ENCODE measurements at regions not wholly inside any gene's neighbourhood (a gene's known extent, or its start where the extent isn't known, plus 50 kb on each side); places are given as distances from the start of the nearest gene placed in this dataset.

DNA sequence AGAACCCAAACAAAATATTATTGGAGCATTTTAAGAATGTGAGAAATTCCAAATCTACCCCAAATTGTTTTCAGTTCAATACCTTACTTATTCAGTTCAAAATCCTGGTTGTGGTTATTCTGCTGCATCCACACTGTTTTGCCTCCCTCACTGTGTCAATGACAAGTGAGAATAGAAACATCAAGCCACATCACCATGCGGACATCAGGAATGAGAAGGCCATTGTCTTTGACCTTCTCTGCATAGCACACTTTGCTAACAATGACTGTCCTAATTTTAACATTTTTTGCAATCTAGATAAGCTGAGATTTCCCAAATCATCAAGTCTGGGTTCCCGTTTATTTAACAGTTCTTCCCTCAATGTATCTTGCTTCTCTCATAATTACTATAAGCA is 93.7 kb downstream of the ELAPOR2 start:
- Histone ChIP-seq H3K4me3 (no peak overlapping the region), H3K27me3 (ENCODE audit: low read depth) (no peaks in the 10 kb centered on the region), H3K27ac (no peak overlapping the region), H3K36me3 (no peaks in the 10 kb centered on the region), H3K9me3 (no peaks in the 10 kb centered on the region), H3K4me1 (no peaks in the 10 kb centered on the region)
- intact Hi-C loops (cut with DNase I): no loop called here
- ATAC-seq (no peak), DNase-seq (no peak)
- TF ChIP-seq, protein P1, sequence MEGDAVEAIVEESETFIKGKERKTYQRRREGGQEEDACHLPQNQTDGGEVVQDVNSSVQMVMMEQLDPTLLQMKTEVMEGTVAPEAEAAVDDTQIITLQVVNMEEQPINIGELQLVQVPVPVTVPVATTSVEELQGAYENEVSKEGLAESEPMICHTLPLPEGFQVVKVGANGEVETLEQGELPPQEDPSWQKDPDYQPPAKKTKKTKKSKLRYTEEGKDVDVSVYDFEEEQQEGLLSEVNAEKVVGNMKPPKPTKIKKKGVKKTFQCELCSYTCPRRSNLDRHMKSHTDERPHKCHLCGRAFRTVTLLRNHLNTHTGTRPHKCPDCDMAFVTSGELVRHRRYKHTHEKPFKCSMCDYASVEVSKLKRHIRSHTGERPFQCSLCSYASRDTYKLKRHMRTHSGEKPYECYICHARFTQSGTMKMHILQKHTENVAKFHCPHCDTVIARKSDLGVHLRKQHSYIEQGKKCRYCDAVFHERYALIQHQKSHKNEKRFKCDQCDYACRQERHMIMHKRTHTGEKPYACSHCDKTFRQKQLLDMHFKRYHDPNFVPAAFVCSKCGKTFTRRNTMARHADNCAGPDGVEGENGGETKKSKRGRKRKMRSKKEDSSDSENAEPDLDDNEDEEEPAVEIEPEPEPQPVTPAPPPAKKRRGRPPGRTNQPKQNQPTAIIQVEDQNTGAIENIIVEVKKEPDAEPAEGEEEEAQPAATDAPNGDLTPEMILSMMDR (IDR thresholded peaks at IDR 0.05): no peak

DNA sequence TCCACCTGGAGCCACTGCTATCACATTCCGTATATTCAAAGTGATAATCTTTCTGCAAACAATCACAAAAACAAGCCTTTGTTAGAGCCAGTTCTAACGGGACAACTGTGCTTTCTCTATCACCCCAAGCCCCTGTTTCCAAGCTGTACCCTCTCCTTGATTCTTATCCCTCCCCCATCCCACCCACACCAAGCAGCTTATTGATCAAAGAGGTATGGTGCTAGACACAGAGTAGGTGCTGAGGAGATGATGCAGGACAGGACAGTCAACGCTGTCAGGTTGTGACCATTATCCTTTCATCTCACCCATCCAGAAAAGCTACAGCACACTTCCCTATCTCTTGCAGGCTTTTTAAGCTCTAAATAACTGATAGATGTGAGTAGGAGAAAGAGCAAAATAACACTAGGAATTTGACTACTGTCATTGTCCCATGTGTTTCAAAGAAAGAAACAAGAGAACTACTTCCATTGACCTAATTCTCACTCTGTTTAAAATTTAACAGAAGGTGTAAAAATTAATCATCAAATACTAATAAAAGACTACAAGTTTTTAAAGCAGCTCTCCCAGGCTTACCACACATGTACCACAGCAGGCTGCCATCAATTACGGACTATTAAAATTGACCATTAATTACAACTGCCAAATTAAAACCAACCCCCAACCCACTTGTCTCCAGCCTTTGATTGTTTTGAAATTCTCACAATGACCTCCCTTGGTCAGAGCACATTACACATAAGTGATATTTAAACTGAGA is 94.3 kb downstream of the ELAPOR2 start:
- H3K4me1 ChIP-seq: no peaks in the 10 kb centered on the region
- no peak overlapping the region for H3K27ac ChIP-seq
- H3K4me3 ChIP-seq: no peak overlapping the region
- H3K9me3 ChIP-seq: no peaks in the 10 kb centered on the region
- H3K36me3 ChIP-seq: no peaks in the 10 kb centered on the region
- no peak for ATAC-seq
- intact Hi-C loops (cut with DNase I): no loop called here
- H3K27me3 ChIP-seq (ENCODE audit: low read depth): no peaks in the 10 kb centered on the region
- DNase-seq: no peak
- TF ChIP-seq, protein P1 (IDR thresholded peaks at IDR 0.05): no peak

DNA sequence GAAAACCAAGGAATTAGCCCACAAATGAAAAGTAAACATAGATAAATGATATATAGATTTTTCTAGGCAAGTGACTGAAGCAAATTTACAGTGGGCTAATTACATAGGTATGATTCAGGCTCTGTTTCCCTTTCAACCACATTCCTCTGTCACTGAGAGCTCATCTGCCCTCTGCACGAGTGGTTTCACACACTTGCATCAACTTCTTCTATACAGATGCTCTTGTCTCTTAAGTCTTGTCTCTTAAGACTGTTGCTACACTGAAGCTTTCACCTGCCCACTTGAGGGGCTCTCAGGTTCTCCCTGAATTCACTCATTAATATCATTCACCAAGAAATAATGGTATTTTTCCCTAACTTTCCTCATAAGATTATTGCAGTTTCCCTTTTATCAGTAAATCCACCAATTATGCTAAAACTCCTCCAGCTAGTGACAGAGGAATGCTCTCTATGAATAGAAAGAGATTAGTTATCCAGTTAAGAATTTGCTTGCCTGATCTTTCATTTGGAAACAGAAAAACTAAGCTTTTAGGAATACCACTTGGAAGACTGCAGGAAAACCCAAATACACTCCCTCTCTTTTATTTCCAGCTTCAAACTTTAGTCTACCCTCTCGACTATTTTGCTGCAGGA is 95.7 kb downstream of the ELAPOR2 start:
- H3K36me3 ChIP-seq: no peaks in the 10 kb centered on the region
- H3K27ac ChIP-seq: no peak overlapping the region
- H3K4me1 ChIP-seq: no peaks in the 10 kb centered on the region
- H3K27me3 ChIP-seq (ENCODE audit: low read depth): no peaks in the 10 kb centered on the region
- intact Hi-C loops (cut with DNase I): no loop called here
- no peak for ATAC-seq
- TF ChIP-seq, protein P1 (IDR thresholded peaks at IDR 0.05): no peak
- no peaks in the 10 kb centered on the region for H3K9me3 ChIP-seq
- no peak for DNase-seq
- no peak overlapping the region for H3K4me3 ChIP-seq

DNA sequence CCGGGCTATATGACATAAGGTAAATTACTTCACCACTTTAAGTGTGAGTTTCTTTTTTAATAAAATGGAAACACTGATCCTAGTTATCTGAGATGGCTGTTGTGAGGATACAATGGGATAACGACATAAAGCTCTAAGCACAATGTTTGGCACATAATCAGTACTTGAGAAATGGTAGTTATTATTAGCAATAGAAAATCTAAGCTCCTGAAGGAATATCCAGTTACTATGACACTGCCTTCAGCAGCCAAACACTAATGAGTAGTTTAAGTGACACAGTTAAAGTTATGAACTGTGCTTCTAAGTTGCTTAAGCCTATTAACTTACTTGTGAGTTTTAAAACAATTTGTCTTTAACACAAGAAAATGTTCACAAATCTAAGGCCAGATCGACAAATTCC is 96.8 kb downstream of the ELAPOR2 start:
- TF ChIP-seq, protein P1 (IDR thresholded peaks at IDR 0.05): no peak
- ATAC-seq: no peak
- no peaks in the 10 kb centered on the region for H3K36me3 ChIP-seq
- H3K27ac ChIP-seq: no peak overlapping the region
- H3K9me3 ChIP-seq: no peaks in the 10 kb centered on the region
- intact Hi-C loops (cut with DNase I): no loop called here
- H3K4me3 ChIP-seq: no peak overlapping the region
- no peaks in the 10 kb centered on the region for H3K27me3 ChIP-seq (ENCODE audit: low read depth)
- DNase-seq: no peak
- no peaks in the 10 kb centered on the region for H3K4me1 ChIP-seq

- TF ChIP-seq, protein P1 (IDR thresholded peaks at IDR 0.05): no peak
- H3K27ac ChIP-seq: no peak overlapping the region
- H3K36me3 ChIP-seq: no peaks in the 10 kb centered on the region
- DNase-seq (no peak), ATAC-seq (no peak)
- intact Hi-C loops (cut with DNase I): no loop called here
- H3K27me3 ChIP-seq (ENCODE audit: low read depth): no peaks in the 10 kb centered on the region
- no peaks in the 10 kb centered on the region for H3K9me3 ChIP-seq
- no peaks in the 10 kb centered on the region for H3K4me1 ChIP-seq
- no peak overlapping the region for H3K4me3 ChIP-seq
Observed at GRCh38 chr7:86961686-86962085, 97.8 kb downstream of the ELAPOR2 start.
